ENCODE measurements at regions not wholly inside any gene's neighbourhood (a gene's known extent, or its start where the extent isn't known, plus 50 kb on each side); places are given as distances from the start of the nearest gene placed in this dataset.

- DNase-seq (ENCODE audit: low read depth in 1 of 2, low spot score in 2 of 2): no peak
- no peaks in the 10 kb centered on the region for H3K27me3 ChIP-seq (replicated peaks in 1 of 4; ENCODE audit: control insufficient read depth in 3 of 4, extremely low read depth in 1 of 4, insufficient read depth in 3 of 4, low read length in 3 of 4)
- no peaks in the 10 kb centered on the region for H3K23me2 ChIP-seq (ENCODE audit: low read depth, low read length)
- H3K4me3 ChIP-seq (ENCODE audit: extremely low read depth in 1 of 4, insufficient read depth in 2 of 4, low read depth in 3 of 4, low read length in 4 of 4): no peak overlapping the region
- no peak overlapping the region for H4K8ac ChIP-seq (ENCODE audit: extremely low read depth, insufficient read depth, low read length)
- H2BK12ac ChIP-seq (ENCODE audit: low read depth, low read length): no peak overlapping the region
- no peak overlapping the region for H3K9ac ChIP-seq (replicated peaks in 1 of 4; ENCODE audit: extremely low read depth in 1 of 4, low read depth in 3 of 4, low read length in 3 of 4)
- H3K23ac ChIP-seq (ENCODE audit: insufficient read length): no peak overlapping the region
- no peaks in the 10 kb centered on the region for H3K9me3 ChIP-seq (ENCODE audit: insufficient read depth in 2 of 2, low read depth in 1 of 2, low read length in 1 of 2)
- no peak overlapping the region for H4K5ac ChIP-seq (ENCODE audit: insufficient read length, low read depth, low read length)
- H3K56ac ChIP-seq (replicated peaks; ENCODE audit: insufficient read length, low read depth, low read length): no peak overlapping the region
- H2BK20ac ChIP-seq (ENCODE audit: low read length): no peak overlapping the region
- H2BK15ac ChIP-seq (ENCODE audit: low read length): no peak overlapping the region
- H3K4me1 ChIP-seq (replicated peaks in 1 of 4; ENCODE audit: control insufficient read depth in 3 of 4, insufficient read depth in 4 of 4, low read length in 3 of 4): peaks cover 5 to 23% (median 13%) of the 10 kb centered on the region in 4 experiments
- H3K4ac ChIP-seq (replicated peaks; ENCODE audit: insufficient read length, low read depth, low read length): no peak overlapping the region
- no peak overlapping the region for H2AFZ ChIP-seq (ENCODE audit: low read length)
- FAIRE-seq: no peak
- H3K79me1 ChIP-seq (ENCODE audit: low read depth, low read length): no peaks in the 10 kb centered on the region
- H3K14ac ChIP-seq (ENCODE audit: insufficient read length): no peak overlapping the region
- H4K91ac ChIP-seq (replicated peaks; ENCODE audit: insufficient read length, low read length): no peak overlapping the region
- 72% methylated on average over 14 of the region's 14 CpGs; no CpG with 5 or more reads in 1 of the 2 experiments for WGBS, 2 experiments (ENCODE audit: extremely low coverage in 1 of 2, insufficient coverage in 1 of 2, insufficient read length in 1 of 2, insufficient replicate concordance in 2 of 2, low coverage in 1 of 2, low lambda C conversion rate in 2 of 2, missing lambda C conversion rate in 1 of 2)
- H2BK120ac ChIP-seq (replicated peaks; ENCODE audit: low read depth, low read length): peak overlapping the region; percentile 44
- H3K4me2 ChIP-seq (ENCODE audit: insufficient read depth in 1 of 2, low read depth in 2 of 2, low read length in 2 of 2): peak overlapping the region in 1 of 2 experiments; percentile 19; a peak in 2 of 4 replicates
- ChIA-PET POLR2A (ENCODE audit: partially characterized antibody) (no interaction called here), CTCF (ENCODE audit: partially characterized antibody) (no interaction called here)
- no peak overlapping the region for H3K27ac ChIP-seq (ENCODE audit: low read depth, low read length)
- H4K20me1 ChIP-seq (replicated peaks in 1 of 2; ENCODE audit: control insufficient read depth in 1 of 2, insufficient read depth in 2 of 2, low read length in 2 of 2): no peaks in the 10 kb centered on the region
- peak overlapping the region; percentile 40; the same call in 1 of the 2 replicates for H2BK5ac ChIP-seq (ENCODE audit: low read depth, low read length)
- H3K18ac ChIP-seq (ENCODE audit: extremely low read depth, low read length): no peak overlapping the region
- no peaks in the 10 kb centered on the region for H3K79me2 ChIP-seq (ENCODE audit: control insufficient read depth in 1 of 2, insufficient read depth in 2 of 2, low read length in 2 of 2)
- H3K36me3 ChIP-seq (ENCODE audit: control insufficient read depth in 2 of 4, insufficient read depth in 4 of 4, low read length in 3 of 4): no peaks in the 10 kb centered on the region
- H2AK5ac ChIP-seq (ENCODE audit: low read depth, low read length): no peak overlapping the region
- TF ChIP-seq POLR2A (IDR thresholded peaks at IDR 0.05; ENCODE audit: control extremely low read depth in 1 of 2, low read depth in 2 of 2, low read length in 2 of 2) (no peak), ASH2L (IDR thresholded peaks at IDR 0.05; ENCODE audit: low read length) (no peak), CTBP2 (IDR thresholded peaks at IDR 0.05; ENCODE audit: borderline replicate concordance, insufficient read depth, insufficient read length, low read length) (no peak), PHF8 (conservative IDR thresholded peaks at IDR 0.05; ENCODE audit: low read depth, low read length) (no peak), ATF3 (IDR thresholded peaks at IDR 0.05; ENCODE audit: insufficient read depth, low read depth, low read length) (no peak), SAP30 (IDR thresholded peaks at IDR 0.05; ENCODE audit: insufficient read depth, insufficient replicate concordance, low read length) (no peak), CTCF (IDR thresholded peaks at IDR 0.05; ENCODE audit: control extremely low read depth in 1 of 3, insufficient read depth in 1 of 3, low read depth in 1 of 3, low read length in 3 of 3) (no peak), CBX5 (IDR thresholded peaks at IDR 0.05; ENCODE audit: low read depth, low read length) (no peak), KDM5A (IDR thresholded peaks at IDR 0.05; ENCODE audit: low read length) (no peak)
Measured at GRCh38 chr13:105282406-105283285, 1252.8 kb downstream of the EFNB2 start.
